ENCODE measurements at regions not wholly inside any gene's neighbourhood (a gene's known extent, or its start where the extent isn't known, plus 50 kb on each side); places are given as distances from the start of the nearest gene placed in this dataset.
A peak's percentile ranks its signal among the peaks of the same experiment; 100 is the strongest.
"Not testable (repeated sequence)": the region's sequence is repeated elsewhere in the genome, so short reads cannot be mapped to it uniquely, and the experiment has no call there.

- no peak for DNase-seq (ENCODE audit: low spot score)
Measured at GRCh38 chr17:70736375-70736957, 567.1 kb downstream of the KCNJ2 start.

- no peak for DNase-seq (ENCODE audit: low spot score)
Measured at GRCh38 chr17:70739065-70739464, 569.7 kb downstream of the KCNJ2 start.

GRCh38 chr17:70746574-70746973, 577.2 kb downstream of the KCNJ2 start:
- not testable (repeated sequence) for DNase-seq (ENCODE audit: low spot score)

- no peak for DNase-seq (ENCODE audit: low spot score)
Measured at GRCh38 chr17:70750983-70751382, 581.7 kb downstream of the KCNJ2 start.

- DNase-seq (ENCODE audit: low spot score), result not testable (repeated sequence)
Measured at GRCh38 chr17:70752461-70752860, 583.1 kb downstream of the KCNJ2 start.

GRCh38 chr17:70752966-70753467, 583.7 kb downstream of the KCNJ2 start:
- DNase-seq (ENCODE audit: low spot score), result no peak

- DNase-seq (ENCODE audit: low spot score), result no peak
Measured at GRCh38 chr17:70763018-70763417, 593.7 kb downstream of the KCNJ2 start.

GRCh38 chr17:70767102-70767701, 597.9 kb downstream of the KCNJ2 start:
- DNase-seq (ENCODE audit: low spot score), result peak; percentile 20

GRCh38 chr17:70769956-70770355, 600.6 kb downstream of the KCNJ2 start:
- no peak for DNase-seq (ENCODE audit: low spot score)

GRCh38 chr17:70771804-70772386, 602.6 kb downstream of the KCNJ2 start:
- DNase-seq (ENCODE audit: low spot score), result no peak

- DNase-seq (ENCODE audit: low spot score), result no peak
Measured at GRCh38 chr17:70772761-70773160, 603.4 kb downstream of the KCNJ2 start.

- no peak for DNase-seq (ENCODE audit: low spot score)
Measured at GRCh38 chr17:70773258-70773657, 603.9 kb downstream of the KCNJ2 start.

- no peak for DNase-seq (ENCODE audit: low spot score)
Measured at GRCh38 chr17:70774339-70775117, 605.2 kb downstream of the KCNJ2 start.

- no peak for DNase-seq (ENCODE audit: low spot score)
Measured at GRCh38 chr17:70775679-70776078, 606.3 kb downstream of the KCNJ2 start.

- DNase-seq (ENCODE audit: low spot score), result no peak
Measured at GRCh38 chr17:70776441-70776840, 607.1 kb downstream of the KCNJ2 start.

- DNase-seq (ENCODE audit: low spot score), result no peak
Measured at GRCh38 chr17:70780031-70780430, 610.7 kb downstream of the KCNJ2 start.

GRCh38 chr17:70786081-70786480, 616.7 kb downstream of the KCNJ2 start:
- DNase-seq (ENCODE audit: low spot score), result no peak

- DNase-seq (ENCODE audit: low spot score), result no peak
Measured at GRCh38 chr17:70787721-70788300, 618.5 kb downstream of the KCNJ2 start.

GRCh38 chr17:70791748-70792443, 622.6 kb downstream of the KCNJ2 start:
- no peak for DNase-seq (ENCODE audit: low spot score)

GRCh38 chr17:70794738-70795137, 625.4 kb downstream of the KCNJ2 start:
- DNase-seq (ENCODE audit: low spot score), result no peak

- no peak for DNase-seq (ENCODE audit: low spot score)
Measured at GRCh38 chr17:70795620-70796019, 626.3 kb downstream of the KCNJ2 start.

- no peak for DNase-seq (ENCODE audit: low spot score)
Measured at GRCh38 chr17:70796757-70797156, 627.4 kb downstream of the KCNJ2 start.

All from putamen (tissue), 1 donor.